ENCODE measurements at regions not wholly inside any gene's neighbourhood (a gene's known extent, or its start where the extent isn't known, plus 50 kb on each side); places are given as distances from the start of the nearest gene placed in this dataset.
A peak's percentile ranks its signal among the peaks of the same experiment; 100 is the strongest.

- Mint-ChIP-seq H3K27me3 (no peaks in the 10 kb centered on the region), H3K36me3 (ENCODE audit: low read depth) (no peaks in the 10 kb centered on the region), H3K4me3 (no peak overlapping the region), H3K27ac (peak overlapping the region; percentile 1), H3K4me1 (ENCODE audit: low read depth) (peaks cover 74% of the 10 kb centered on the region), H3K9me3 (no peaks in the 10 kb centered on the region)
- no peak for DNase-seq
These were observed 1217.9 kb downstream of the VRK1 start for GRCh38 chr14:98014851-98015615.

DNA sequence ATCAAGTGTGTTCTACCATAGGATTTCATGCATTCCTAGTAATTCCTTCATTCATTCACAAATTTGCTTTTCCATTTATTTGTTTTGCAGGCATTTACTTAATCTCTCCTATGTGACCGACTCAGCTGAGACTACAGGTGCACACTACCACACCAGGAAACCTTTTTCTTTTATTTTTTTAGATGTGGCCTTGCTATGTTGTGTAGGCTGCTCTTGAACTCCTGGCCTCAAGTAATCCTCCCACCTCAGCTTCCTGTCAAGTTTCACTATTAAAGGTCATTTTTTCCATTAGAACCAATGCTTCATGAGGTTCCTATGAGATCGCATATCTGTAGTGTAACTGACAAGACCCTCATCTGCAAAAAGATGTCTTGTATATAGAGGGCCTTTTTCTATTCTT is 1218.7 kb downstream of the VRK1 start:
- DNase-seq, result no peak
- H3K36me3 Mint-ChIP-seq (ENCODE audit: low read depth), result no peaks in the 10 kb centered on the region
- H3K9me3 Mint-ChIP-seq, result no peaks in the 10 kb centered on the region
- H3K4me1 Mint-ChIP-seq (ENCODE audit: low read depth), result peaks cover 74% of the 10 kb centered on the region
- no peaks in the 10 kb centered on the region for H3K27me3 Mint-ChIP-seq
- no peak overlapping the region for H3K4me3 Mint-ChIP-seq
- no peak overlapping the region for H3K27ac Mint-ChIP-seq

DNA sequence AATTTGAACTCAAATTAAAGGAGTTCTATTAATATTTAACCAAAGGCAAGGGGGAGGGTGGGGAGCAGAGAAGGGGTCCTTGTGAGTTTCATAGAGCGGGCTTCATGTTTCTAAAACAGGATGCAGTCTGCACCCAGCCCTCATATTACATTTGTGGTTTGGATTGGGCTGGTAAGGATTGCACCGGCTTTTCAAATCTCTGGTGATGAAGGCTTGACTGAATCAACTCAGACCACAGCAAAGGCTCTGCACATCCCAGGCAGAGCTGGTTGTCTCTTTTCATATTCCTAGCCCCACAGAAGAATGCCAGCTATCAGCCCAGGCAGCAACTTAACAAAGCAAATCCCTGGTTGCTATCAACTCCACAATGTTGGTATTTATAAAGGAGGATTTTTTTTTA is 1221.4 kb downstream of the VRK1 start:
- DNase-seq, result no peak
- no peaks in the 10 kb centered on the region for H3K36me3 Mint-ChIP-seq (ENCODE audit: low read depth)
- no peaks in the 10 kb centered on the region for H3K27me3 Mint-ChIP-seq
- no peaks in the 10 kb centered on the region for H3K9me3 Mint-ChIP-seq
- peaks cover 60% of the 10 kb centered on the region for H3K4me1 Mint-ChIP-seq (ENCODE audit: low read depth)
- H3K27ac Mint-ChIP-seq, result no peak overlapping the region
- H3K4me3 Mint-ChIP-seq, result no peak overlapping the region

- Mint-ChIP-seq H3K36me3 (ENCODE audit: low read depth) (no peaks in the 10 kb centered on the region), H3K27ac (no peak overlapping the region), H3K27me3 (no peaks in the 10 kb centered on the region), H3K4me1 (ENCODE audit: low read depth) (peaks cover 23% of the 10 kb centered on the region), H3K4me3 (no peak overlapping the region), H3K9me3 (no peaks in the 10 kb centered on the region)
- DNase-seq, result no peak
These were observed 1225.6 kb downstream of the VRK1 start for GRCh38 chr14:98022541-98023520.

DNA sequence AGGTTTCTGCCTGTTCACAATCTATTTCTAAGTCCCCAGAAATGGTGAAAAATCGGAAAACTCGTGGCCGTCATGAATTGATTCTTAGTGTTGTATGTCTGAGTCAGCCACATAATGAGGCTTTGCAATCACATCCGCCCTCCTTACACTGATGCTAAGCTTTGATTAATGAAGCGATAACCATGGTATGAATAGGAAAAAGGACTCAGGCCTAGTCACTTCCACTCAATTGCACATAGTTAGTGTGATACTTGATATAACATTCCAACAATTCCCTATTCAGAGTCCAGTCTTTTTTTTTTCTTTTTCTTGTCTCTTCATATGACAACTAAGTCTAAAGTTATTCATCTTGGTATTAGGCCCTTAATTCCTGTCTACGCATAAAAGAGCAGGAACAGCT is 1231.0 kb downstream of the VRK1 start:
- H3K4me1 Mint-ChIP-seq (ENCODE audit: low read depth), result no peaks in the 10 kb centered on the region
- DNase-seq, result no peak
- H3K27me3 Mint-ChIP-seq, result no peaks in the 10 kb centered on the region

GRCh38 chr14:98035396-98035795 is 1236.6 kb downstream of the BCL11B start:
- H3K4me1 Mint-ChIP-seq (ENCODE audit: low read depth), result no peaks in the 10 kb centered on the region
- H3K27ac Mint-ChIP-seq, result no peak overlapping the region
- H3K9me3 Mint-ChIP-seq, result peaks cover 9% of the 10 kb centered on the region
- H3K4me3 Mint-ChIP-seq, result no peak overlapping the region
- no peaks in the 10 kb centered on the region for H3K27me3 Mint-ChIP-seq
- H3K36me3 Mint-ChIP-seq (ENCODE audit: low read depth), result no peaks in the 10 kb centered on the region
- no peak for DNase-seq

More for the DNA sequence above, 1231.0 kb downstream of the VRK1 start:
- Mint-ChIP-seq H3K36me3 (ENCODE audit: low read depth) (no peaks in the 10 kb centered on the region), H3K27ac (no peak overlapping the region), H3K9me3 (peaks cover 9% of the 10 kb centered on the region), H3K4me3 (no peak overlapping the region)

- H3K9me3 Mint-ChIP-seq, result peaks cover 2% of the 10 kb centered on the region
- H3K36me3 Mint-ChIP-seq (ENCODE audit: low read depth), result no peaks in the 10 kb centered on the region
- no peak for DNase-seq
- H3K4me1 Mint-ChIP-seq (ENCODE audit: low read depth), result peaks cover 4% of the 10 kb centered on the region
- no peak overlapping the region for H3K4me3 Mint-ChIP-seq
- no peaks in the 10 kb centered on the region for H3K27me3 Mint-ChIP-seq
- H3K27ac Mint-ChIP-seq, result no peak overlapping the region
These were observed 1234.2 kb downstream of the BCL11B start for GRCh38 chr14:98037831-98038230.

DNA sequence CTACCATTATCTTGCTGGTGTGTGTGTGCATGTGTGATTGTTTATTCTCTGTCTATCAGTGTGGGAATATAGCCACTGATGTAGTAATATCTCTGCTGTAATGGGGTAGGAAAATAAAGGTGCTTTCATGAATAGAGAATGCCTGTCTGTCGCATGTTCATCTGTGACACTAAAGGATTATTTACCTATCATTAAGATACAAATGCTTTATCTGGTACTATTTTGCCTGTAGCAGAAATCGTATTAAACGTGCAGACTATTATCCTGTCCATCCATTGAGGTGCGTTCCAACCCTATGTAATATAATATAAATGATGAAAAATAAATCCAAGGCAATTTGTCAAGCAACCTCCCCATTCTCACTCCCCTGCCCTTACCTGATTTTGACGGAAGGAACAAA is 1215.1 kb downstream of the BCL11B start:
- H3K9me3 Mint-ChIP-seq, result no peaks in the 10 kb centered on the region
- H3K4me1 Mint-ChIP-seq (ENCODE audit: low read depth), result no peaks in the 10 kb centered on the region
- H3K36me3 Mint-ChIP-seq (ENCODE audit: low read depth), result no peaks in the 10 kb centered on the region
- no peak overlapping the region for H3K4me3 Mint-ChIP-seq
- H3K27ac Mint-ChIP-seq, result no peak overlapping the region
- H3K27me3 Mint-ChIP-seq, result no peaks in the 10 kb centered on the region
- DNase-seq, result no peak

- no peak for DNase-seq
- H3K36me3 Mint-ChIP-seq (ENCODE audit: low read depth), result no peaks in the 10 kb centered on the region
- no peak overlapping the region for H3K27ac Mint-ChIP-seq
- no peaks in the 10 kb centered on the region for H3K4me1 Mint-ChIP-seq (ENCODE audit: low read depth)
- H3K4me3 Mint-ChIP-seq, result no peak overlapping the region
- no peaks in the 10 kb centered on the region for H3K9me3 Mint-ChIP-seq
- no peaks in the 10 kb centered on the region for H3K27me3 Mint-ChIP-seq
These were observed 1212.9 kb downstream of the BCL11B start for GRCh38 chr14:98059106-98059505.

DNA sequence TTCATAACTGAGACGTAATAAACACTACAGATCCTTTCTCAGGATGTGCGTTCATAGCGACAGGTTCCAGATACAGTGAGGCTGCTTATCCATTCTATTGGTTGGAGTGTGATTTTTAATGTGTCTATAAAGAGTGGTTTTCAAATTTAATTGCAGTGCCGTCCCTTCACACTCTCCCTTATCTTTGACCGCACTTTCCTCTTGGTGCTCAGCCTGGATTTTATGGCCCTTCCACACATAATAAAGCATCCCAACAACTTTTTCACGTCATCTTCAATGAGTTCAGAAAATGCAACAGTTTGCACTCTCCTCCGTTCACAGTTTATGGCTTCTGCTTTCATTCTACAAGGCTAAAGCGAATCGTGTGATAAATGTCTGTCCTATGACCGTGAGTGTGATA is 1209.9 kb downstream of the BCL11B start:
- Mint-ChIP-seq H3K27me3 (no peaks in the 10 kb centered on the region), H3K36me3 (ENCODE audit: low read depth) (no peaks in the 10 kb centered on the region), H3K4me3 (no peak overlapping the region), H3K27ac (no peak overlapping the region), H3K4me1 (ENCODE audit: low read depth) (no peaks in the 10 kb centered on the region), H3K9me3 (no peaks in the 10 kb centered on the region)
- DNase-seq, result no peak

DNA sequence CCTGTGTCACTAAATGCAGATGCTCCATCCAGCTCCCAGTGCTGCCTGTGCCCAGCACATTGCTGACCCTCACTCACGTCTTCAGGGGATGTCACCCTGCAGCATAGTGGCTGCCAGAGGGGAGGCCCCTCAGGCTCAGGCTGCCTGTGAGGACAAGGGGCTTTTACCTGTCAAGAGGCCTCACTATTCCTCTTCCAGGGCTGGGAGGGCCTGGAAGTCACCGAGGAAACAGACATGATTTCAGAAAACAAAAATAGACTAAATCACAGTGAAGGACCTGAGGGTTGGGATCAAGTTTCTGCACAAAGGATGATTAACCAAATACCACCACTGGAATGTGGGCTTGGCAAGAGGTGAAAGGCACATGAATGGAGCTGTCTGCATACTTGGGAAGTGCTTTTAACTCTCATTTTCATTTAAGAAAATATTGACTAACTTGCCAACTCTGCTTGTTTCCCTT is 1202.3 kb downstream of the BCL11B start:
- Mint-ChIP-seq H3K27ac (no peak overlapping the region), H3K4me1 (ENCODE audit: low read depth) (peaks cover 2% of the 10 kb centered on the region), H3K36me3 (ENCODE audit: low read depth) (no peaks in the 10 kb centered on the region), H3K9me3 (peaks cover 2% of the 10 kb centered on the region), H3K4me3 (no peak overlapping the region), H3K27me3 (no peaks in the 10 kb centered on the region)
- no peak for DNase-seq

DNA sequence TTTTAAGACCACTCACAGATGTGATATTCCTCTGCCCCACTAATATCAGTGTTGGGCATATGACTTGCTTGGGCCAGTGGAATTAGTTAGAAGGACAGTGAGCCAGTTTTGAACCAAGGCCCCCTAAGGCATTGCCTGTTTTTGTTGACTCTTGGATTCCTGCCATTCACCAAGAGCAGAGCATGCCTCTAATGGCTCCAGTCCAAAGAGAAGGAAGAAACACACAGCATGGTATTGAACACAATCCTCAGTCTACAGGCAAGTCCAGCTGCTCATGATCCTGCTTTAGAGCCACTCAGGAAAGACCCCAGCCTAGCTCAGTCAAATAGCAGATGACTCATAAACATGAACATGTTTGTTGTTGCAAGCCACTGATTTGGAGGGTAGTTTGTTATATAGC is 1201.5 kb downstream of the BCL11B start:
- H3K9me3 Mint-ChIP-seq, result peaks cover 2% of the 10 kb centered on the region
- no peak overlapping the region for H3K27ac Mint-ChIP-seq
- DNase-seq, result no peak
- H3K36me3 Mint-ChIP-seq (ENCODE audit: low read depth), result no peaks in the 10 kb centered on the region
- H3K27me3 Mint-ChIP-seq, result no peaks in the 10 kb centered on the region
- no peak overlapping the region for H3K4me3 Mint-ChIP-seq
- peaks cover 2% of the 10 kb centered on the region for H3K4me1 Mint-ChIP-seq (ENCODE audit: low read depth)

GRCh38 chr14:98074111-98074510 is 1197.9 kb downstream of the BCL11B start:
- Mint-ChIP-seq H3K27ac (no peak overlapping the region), H3K4me1 (ENCODE audit: low read depth) (peaks cover 2% of the 10 kb centered on the region), H3K36me3 (ENCODE audit: low read depth) (no peaks in the 10 kb centered on the region), H3K4me3 (no peak overlapping the region), H3K27me3 (no peaks in the 10 kb centered on the region), H3K9me3 (peaks cover 2% of the 10 kb centered on the region)
- DNase-seq, result no peak

DNA sequence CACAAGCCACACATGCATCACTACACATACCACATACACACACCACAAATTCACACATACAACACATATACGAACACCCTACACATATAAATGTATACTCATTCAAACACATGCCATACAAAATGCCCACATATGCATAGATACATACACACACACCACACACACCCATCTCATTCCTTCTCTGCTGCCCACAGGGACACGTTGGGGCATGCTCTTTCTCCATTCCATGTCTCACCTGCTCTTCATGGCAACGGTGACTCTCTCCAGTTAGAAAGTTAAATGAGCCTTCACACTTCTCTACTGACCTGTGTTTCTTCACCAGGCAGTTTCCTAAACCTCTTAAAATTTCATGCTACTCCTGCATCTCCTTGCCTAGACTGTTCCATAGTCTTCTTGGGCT is 1194.8 kb downstream of the BCL11B start:
- DNase-seq, result no peak
- Mint-ChIP-seq H3K36me3 (ENCODE audit: low read depth) (no peaks in the 10 kb centered on the region), H3K27ac (no peak overlapping the region), H3K9me3 (no peaks in the 10 kb centered on the region), H3K4me1 (ENCODE audit: low read depth) (peaks cover 5% of the 10 kb centered on the region), H3K4me3 (no peak overlapping the region), H3K27me3 (no peaks in the 10 kb centered on the region)

DNA sequence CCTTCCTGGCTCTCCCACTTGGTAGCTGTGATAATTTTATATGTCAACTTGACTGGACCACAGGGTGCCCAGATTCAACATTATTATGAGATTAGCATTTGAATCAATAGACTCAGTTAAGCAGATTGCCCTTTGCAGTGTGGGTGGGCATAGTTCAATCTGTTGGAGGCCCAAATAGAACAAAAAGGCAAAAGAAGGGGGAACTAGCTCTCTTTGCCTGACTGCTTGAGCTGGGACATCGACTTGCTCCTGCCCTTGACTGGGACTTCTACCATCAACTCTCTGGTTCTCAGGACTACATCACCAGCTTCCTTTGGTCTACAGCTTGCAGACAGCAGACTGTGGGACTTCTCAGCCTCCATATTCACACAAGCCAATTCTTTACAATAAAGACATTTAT is 1189.2 kb downstream of the BCL11B start:
- Mint-ChIP-seq H3K27ac (no peak overlapping the region), H3K9me3 (no peaks in the 10 kb centered on the region), H3K36me3 (ENCODE audit: low read depth) (no peaks in the 10 kb centered on the region), H3K4me3 (no peak overlapping the region), H3K4me1 (ENCODE audit: low read depth) (peaks cover 5% of the 10 kb centered on the region), H3K27me3 (no peaks in the 10 kb centered on the region)
- DNase-seq, result no peak
